Thoracic aorta (tissue), 2 donors: ENCODE measurements at regions not wholly inside any gene's neighbourhood (a gene's known extent, or its start where the extent isn't known, plus 50 kb on each side); places are given as distances from the start of the nearest gene placed in this dataset.

Source experiments
- ATAC-seq: fragments of 150-250 bp; one replicate; pipeline ENCODE4 v1.8.0; 2017; ENCODE audit warnings: low read depth; ENCODE audit not compliant: insufficient number of reproducible peaks, low FRiP score
- DNase-seq: peaks from one replicate; pipeline ENCODE4 v3.0.0-alpha.2; 2020; ENCODE audit warnings: low spot score
- H3K27ac ChIP-seq, 2 donors: fragments of 200-600 bp; sonication (generic); 1 replicate in 1 of 2; 2 replicates in 1 of 2; pipeline ENCODE4 v1.5.1; 2016; ENCODE audit warnings: mild to moderate bottlenecking in 2 of 2, moderate library complexity in 2 of 2
- H3K27me3 ChIP-seq: fragments of 200-600 bp; sonication (generic); replicated peaks from 2 replicates; pipeline ENCODE4 v1.6.0; 2016; ENCODE audit warnings: mild to moderate bottlenecking; ENCODE audit not compliant: insufficient read depth
- H3K36me3 ChIP-seq: fragments of 200-600 bp; sonication (generic); one replicate; pipeline ENCODE4 v1.5.1; 2016
- H3K4me1 ChIP-seq, 2 donors: fragments of 200-600 bp; sonication (generic); 1 replicate in 1 of 2; 2 replicates in 1 of 2; pipeline versions ENCODE4 v1.5.1 to v1.6.0; 2016; ENCODE audit warnings: low read depth in 2 of 2, mild to moderate bottlenecking in 1 of 2; ENCODE audit not compliant: control insufficient read depth in 1 of 2
- H3K4me3 ChIP-seq: fragments of 200-600 bp; sonication (generic); 2 replicates; pipeline ENCODE4 v1.5.1; 2016; ENCODE audit warnings: mild to moderate bottlenecking
- H3K9me3 ChIP-seq: fragments of 200-600 bp; sonication (generic); 2 replicates; pipeline ENCODE4 v1.5.1; 2016
- TF ChIP-seq, protein P1 (sequence below): fragments of 200-600 bp; sonication (generic); IDR thresholded peaks from one replicate; pipeline ENCODE4 v1.5.1; 2019; ENCODE audit warnings: antibody characterized with exemption

DNA sequence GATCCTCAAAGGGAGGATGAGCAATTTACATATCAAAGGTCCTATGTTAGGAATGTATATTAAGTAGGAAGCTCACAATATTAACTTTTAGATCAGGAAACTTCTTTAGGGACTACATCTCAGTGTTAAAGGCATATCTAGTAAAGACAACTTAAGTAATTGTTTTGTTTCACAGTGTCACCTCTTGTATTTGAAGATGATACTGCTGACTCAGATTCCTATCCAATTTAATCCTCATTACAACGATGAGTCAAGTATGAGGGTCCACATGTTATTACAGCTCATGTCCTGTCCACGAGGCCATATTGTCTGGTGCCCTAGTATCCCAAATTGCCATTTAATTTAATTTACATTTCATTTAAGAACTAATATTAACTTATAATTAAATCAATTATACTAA lies 523.9 kb downstream of the CCDC85A start:
- no peaks in the 10 kb centered on the region for H3K9me3 ChIP-seq
- ATAC-seq: no peak
- TF ChIP-seq, protein P1, sequence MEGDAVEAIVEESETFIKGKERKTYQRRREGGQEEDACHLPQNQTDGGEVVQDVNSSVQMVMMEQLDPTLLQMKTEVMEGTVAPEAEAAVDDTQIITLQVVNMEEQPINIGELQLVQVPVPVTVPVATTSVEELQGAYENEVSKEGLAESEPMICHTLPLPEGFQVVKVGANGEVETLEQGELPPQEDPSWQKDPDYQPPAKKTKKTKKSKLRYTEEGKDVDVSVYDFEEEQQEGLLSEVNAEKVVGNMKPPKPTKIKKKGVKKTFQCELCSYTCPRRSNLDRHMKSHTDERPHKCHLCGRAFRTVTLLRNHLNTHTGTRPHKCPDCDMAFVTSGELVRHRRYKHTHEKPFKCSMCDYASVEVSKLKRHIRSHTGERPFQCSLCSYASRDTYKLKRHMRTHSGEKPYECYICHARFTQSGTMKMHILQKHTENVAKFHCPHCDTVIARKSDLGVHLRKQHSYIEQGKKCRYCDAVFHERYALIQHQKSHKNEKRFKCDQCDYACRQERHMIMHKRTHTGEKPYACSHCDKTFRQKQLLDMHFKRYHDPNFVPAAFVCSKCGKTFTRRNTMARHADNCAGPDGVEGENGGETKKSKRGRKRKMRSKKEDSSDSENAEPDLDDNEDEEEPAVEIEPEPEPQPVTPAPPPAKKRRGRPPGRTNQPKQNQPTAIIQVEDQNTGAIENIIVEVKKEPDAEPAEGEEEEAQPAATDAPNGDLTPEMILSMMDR: no peak

DNA sequence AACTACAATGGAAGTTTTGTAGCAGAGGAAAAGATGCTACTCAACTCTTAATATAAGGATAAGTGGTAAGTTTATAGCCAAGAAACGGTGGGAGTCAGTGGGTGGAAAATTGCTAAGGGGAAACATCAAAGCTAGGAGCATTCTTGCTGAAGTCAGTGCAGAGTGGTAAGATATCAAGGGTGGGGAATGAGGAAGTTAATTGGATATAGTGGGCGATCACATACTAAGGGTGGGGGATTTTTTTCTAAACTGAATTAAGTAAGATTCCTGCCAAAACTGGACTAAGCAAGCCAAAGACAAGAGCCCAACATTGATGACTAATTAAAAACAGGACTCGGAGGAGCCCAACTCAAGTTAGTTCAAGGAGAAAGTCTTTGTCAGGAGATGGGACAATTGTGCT lies 525.4 kb downstream of the CCDC85A start:
- Histone ChIP-seq H3K9me3 (no peaks in the 10 kb centered on the region), H3K4me1 (no peaks in the 10 kb centered on the region), H3K27me3 (no peaks in the 10 kb centered on the region), H3K4me3 (no peak overlapping the region), H3K27ac (no peak overlapping the region), H3K36me3 (no peaks in the 10 kb centered on the region)
- TF ChIP-seq, protein P1: no peak
- DNase-seq (no peak), ATAC-seq (no peak)

More for the DNA sequence above, 523.9 kb downstream of the CCDC85A start:
- H3K4me3 ChIP-seq: no peak overlapping the region
- no peaks in the 10 kb centered on the region for H3K36me3 ChIP-seq
- H3K27me3 ChIP-seq: no peaks in the 10 kb centered on the region
- no peak for DNase-seq
- H3K27ac ChIP-seq: no peak overlapping the region
- H3K4me1 ChIP-seq: no peaks in the 10 kb centered on the region

DNA sequence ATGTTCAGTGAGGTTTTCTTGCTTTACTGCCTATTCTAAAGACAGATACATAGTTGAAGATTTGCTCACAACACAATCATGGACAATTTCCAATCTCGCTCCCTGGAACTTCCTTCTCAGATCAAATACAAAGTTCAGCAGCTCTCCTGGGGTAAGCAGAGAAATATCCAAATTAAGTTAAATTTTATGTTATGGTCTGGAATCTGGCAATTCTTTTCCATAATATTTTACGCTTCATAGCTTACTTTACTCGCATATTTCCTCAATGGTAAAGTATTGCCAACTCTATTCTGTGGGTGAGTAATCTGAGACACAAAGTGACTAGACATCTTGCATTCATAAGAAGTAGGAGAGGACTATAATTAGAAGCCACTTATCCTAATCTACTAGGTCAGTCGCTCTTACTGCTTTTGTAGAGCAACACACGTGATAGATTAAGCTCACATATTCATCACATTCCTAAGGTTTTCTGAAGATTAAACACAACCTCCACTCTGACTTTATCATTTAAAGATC lies 529.4 kb downstream of the CCDC85A start:
- DNase-seq (no peak), ATAC-seq (no peak)
- Histone ChIP-seq H3K4me1 (no peaks in the 10 kb centered on the region), H3K27ac (no peak overlapping the region), H3K36me3 (no peaks in the 10 kb centered on the region), H3K9me3 (no peaks in the 10 kb centered on the region), H3K27me3 (no peaks in the 10 kb centered on the region), H3K4me3 (no peak overlapping the region)
- TF ChIP-seq, protein P1: no peak

DNA sequence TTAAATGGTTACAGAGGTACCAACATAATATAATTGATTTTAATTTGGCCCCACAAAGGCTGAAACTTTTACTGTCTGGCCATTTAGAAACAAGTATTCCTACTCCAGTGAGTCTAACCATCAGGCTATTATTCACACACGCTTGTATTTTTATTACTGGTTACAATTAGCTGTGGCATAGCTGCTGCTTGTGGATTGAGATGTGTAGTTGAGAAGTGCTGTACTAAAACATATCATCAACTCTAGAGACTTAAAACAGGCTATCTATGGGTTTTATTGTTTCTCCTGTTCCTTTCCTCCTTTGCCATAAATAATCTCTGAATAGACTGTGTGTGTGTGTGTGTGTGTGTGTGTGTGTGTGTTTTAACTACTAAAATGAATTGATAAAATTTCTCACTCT lies 530.2 kb downstream of the CCDC85A start:
- DNase-seq: no peak
- no peaks in the 10 kb centered on the region for H3K9me3 ChIP-seq
- no peak for ATAC-seq

DNA sequence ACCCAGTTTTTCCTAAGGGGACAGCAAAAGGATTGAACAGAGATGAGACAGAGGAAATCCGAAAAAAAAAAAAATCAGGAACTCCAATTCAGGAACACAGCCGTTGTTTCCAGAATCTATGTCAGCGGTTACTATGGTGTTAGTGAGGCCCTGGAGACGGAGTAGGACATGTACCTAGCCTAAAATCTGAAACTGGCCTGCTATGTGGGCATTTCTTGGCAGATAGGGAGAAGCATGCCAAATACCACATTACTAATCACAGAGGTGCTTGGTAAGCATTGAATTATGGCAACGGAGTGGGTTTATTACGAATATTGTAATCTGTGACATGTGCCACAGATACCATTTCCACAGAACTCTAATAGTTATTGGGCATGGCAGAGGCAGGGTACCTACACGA lies 530.6 kb downstream of the CCDC85A start:
- ATAC-seq (no peak), DNase-seq (no peak)
- Histone ChIP-seq H3K4me1 (no peaks in the 10 kb centered on the region), H3K4me3 (no peak overlapping the region), H3K9me3 (no peaks in the 10 kb centered on the region), H3K27me3 (no peaks in the 10 kb centered on the region), H3K27ac (no peak overlapping the region), H3K36me3 (no peaks in the 10 kb centered on the region)
- TF ChIP-seq, protein P1: no peak

More for the DNA sequence above, 530.2 kb downstream of the CCDC85A start:
- no peaks in the 10 kb centered on the region for H3K4me1 ChIP-seq
- H3K36me3 ChIP-seq: no peaks in the 10 kb centered on the region
- TF ChIP-seq, protein P1: no peak
- no peak overlapping the region for H3K4me3 ChIP-seq
- no peaks in the 10 kb centered on the region for H3K27me3 ChIP-seq
- H3K27ac ChIP-seq: no peak overlapping the region
